ENCODE measurements at regions not wholly inside any gene's neighbourhood (a gene's known extent, or its start where the extent isn't known, plus 50 kb on each side); places are given as distances from the start of the nearest gene placed in this dataset.

DNA sequence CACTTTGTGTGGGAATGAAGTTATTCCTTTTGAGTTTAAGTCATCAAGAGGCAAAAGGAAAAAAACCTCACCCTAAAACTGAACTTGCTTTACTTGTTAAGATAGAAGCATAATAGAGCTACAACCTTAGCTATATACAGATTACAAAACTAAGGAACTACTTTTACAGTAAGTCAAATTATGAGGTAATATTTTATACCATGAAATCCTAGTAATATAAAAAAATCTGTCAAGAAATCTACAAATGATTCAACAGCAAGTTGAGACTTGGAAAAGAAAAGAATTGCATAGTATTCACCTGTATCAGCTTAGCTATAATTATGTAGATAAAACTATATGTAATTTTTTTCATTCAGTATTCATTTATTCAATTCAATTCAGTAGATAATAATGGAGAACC lies 335.3 kb downstream of the KLF5 start:
- TF ChIP-seq, protein P1, sequence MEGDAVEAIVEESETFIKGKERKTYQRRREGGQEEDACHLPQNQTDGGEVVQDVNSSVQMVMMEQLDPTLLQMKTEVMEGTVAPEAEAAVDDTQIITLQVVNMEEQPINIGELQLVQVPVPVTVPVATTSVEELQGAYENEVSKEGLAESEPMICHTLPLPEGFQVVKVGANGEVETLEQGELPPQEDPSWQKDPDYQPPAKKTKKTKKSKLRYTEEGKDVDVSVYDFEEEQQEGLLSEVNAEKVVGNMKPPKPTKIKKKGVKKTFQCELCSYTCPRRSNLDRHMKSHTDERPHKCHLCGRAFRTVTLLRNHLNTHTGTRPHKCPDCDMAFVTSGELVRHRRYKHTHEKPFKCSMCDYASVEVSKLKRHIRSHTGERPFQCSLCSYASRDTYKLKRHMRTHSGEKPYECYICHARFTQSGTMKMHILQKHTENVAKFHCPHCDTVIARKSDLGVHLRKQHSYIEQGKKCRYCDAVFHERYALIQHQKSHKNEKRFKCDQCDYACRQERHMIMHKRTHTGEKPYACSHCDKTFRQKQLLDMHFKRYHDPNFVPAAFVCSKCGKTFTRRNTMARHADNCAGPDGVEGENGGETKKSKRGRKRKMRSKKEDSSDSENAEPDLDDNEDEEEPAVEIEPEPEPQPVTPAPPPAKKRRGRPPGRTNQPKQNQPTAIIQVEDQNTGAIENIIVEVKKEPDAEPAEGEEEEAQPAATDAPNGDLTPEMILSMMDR (IDR thresholded peaks at IDR 0.05), result no peak
- no peaks in the 10 kb centered on the region for H3K36me3 Mint-ChIP-seq
- Histone ChIP-seq H3K79me2 (ENCODE audit: insufficient read depth, low read length) (no peaks in the 10 kb centered on the region), H3K4me3 (replicated peaks in 1 of 3; ENCODE audit: low read depth in 2 of 3, low read length in 3 of 3) (no peak overlapping the region), H3K27me3 (ENCODE audit: control insufficient read depth in 2 of 2, insufficient read depth in 2 of 2, low read length in 2 of 2) (no peaks in the 10 kb centered on the region), H2AFZ (ENCODE audit: insufficient read depth, low read depth, low read length, poor library complexity, severe bottlenecking) (no peak overlapping the region), H3K9ac (ENCODE audit: insufficient read depth, low read length, poor library complexity, severe bottlenecking) (no peak overlapping the region), H3K27ac (ENCODE audit: low read depth in 1 of 2, low read length in 2 of 2) (no peak overlapping the region), H4K20me1 (ENCODE audit: insufficient read depth, low read length) (no peaks in the 10 kb centered on the region), H3K9me3 (replicated peaks in 1 of 2; ENCODE audit: control insufficient read depth in 1 of 2, insufficient read depth in 1 of 2, low read length in 2 of 2) (peaks cover 0 to 3% of the 10 kb centered on the region in 2 donors), H3K4me2 (replicated peaks; ENCODE audit: extremely low read depth, low read length, poor library complexity, severe bottlenecking) (no peak overlapping the region), H3K4me1 (ENCODE audit: control insufficient read depth in 1 of 2, insufficient read depth in 2 of 2, low read length in 2 of 2) (no peaks in the 10 kb centered on the region), H3K36me3 (replicated peaks in 1 of 2; ENCODE audit: control insufficient read depth in 1 of 2, insufficient read depth in 2 of 2, low read length in 2 of 2) (no peaks in the 10 kb centered on the region)
- intact Hi-C loops (cut with micrococcal nuclease), result no loop called here
- no peaks in the 10 kb centered on the region for H3K4me1 Mint-ChIP-seq
- DNase-seq, result no peak
- H3K27ac Mint-ChIP-seq, result no peak overlapping the region
- peaks cover 0 to 14% (median 7%) of the 10 kb centered on the region in 7 donors for H3K9me3 Mint-ChIP-seq
- H3K27me3 Mint-ChIP-seq (ENCODE audit: low read depth in 3 of 3), result peaks cover 0 to 2% (median 0%) of the 10 kb centered on the region in 3 donors
- no peak overlapping the region for H3K4me3 Mint-ChIP-seq

DNA sequence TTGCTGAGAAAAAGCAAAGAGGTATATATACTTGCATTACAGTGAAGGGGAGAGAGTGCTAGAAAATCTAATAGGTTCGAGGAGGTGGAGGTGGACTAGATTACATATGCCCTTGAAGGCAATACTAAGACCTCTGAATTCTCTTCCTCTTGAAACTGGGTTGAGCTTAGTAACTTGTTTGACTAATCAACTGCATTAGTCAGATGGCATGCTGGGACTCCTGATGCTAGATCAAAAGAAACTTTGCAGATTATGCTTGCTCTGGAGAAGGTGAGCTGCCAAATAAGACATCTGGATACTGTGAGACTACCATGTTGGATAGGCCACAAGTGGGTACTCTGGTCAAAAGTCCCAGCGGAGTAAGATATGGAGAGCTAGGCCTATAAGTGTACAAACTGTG lies 331.3 kb downstream of the KLF5 start:
- H4K20me1 ChIP-seq (ENCODE audit: insufficient read depth, low read length), result no peaks in the 10 kb centered on the region
- no peaks in the 10 kb centered on the region for H3K4me1 Mint-ChIP-seq
- H3K4me3 Mint-ChIP-seq, result no peak overlapping the region
- H3K4me2 ChIP-seq (replicated peaks; ENCODE audit: extremely low read depth, low read length, poor library complexity, severe bottlenecking), result no peak overlapping the region
- H2AFZ ChIP-seq (ENCODE audit: insufficient read depth, low read depth, low read length, poor library complexity, severe bottlenecking), result no peak overlapping the region
- H3K9me3 ChIP-seq (replicated peaks in 1 of 2; ENCODE audit: control insufficient read depth in 1 of 2, insufficient read depth in 1 of 2, low read length in 2 of 2), result peaks cover 0 to 5% of the 10 kb centered on the region in 2 donors
- H3K79me2 ChIP-seq (ENCODE audit: insufficient read depth, low read length), result no peaks in the 10 kb centered on the region
- H3K27ac Mint-ChIP-seq, result no peak overlapping the region
- H3K9ac ChIP-seq (ENCODE audit: insufficient read depth, low read length, poor library complexity, severe bottlenecking), result no peak overlapping the region
- H3K36me3 Mint-ChIP-seq, result no peaks in the 10 kb centered on the region
- WGBS (ENCODE audit: insufficient coverage), result no CpG with 5 or more reads among the region's 2 CpGs
- peaks cover 4 to 18% (median 9%) of the 10 kb centered on the region in 7 donors for H3K9me3 Mint-ChIP-seq
- H3K27me3 Mint-ChIP-seq (ENCODE audit: low read depth in 3 of 3), result peaks cover 0 to 2% (median 0%) of the 10 kb centered on the region in 3 donors
- no peak overlapping the region for H3K27ac ChIP-seq (ENCODE audit: low read depth in 1 of 2, low read length in 2 of 2)
- no peak overlapping the region for H3K4me3 ChIP-seq (replicated peaks in 1 of 3; ENCODE audit: low read depth in 2 of 3, low read length in 3 of 3)
- intact Hi-C loops (cut with micrococcal nuclease), result no loop called here
- no peak for DNase-seq
- TF ChIP-seq, protein P1 (IDR thresholded peaks at IDR 0.05), result no peak
- no peaks in the 10 kb centered on the region for H3K27me3 ChIP-seq (ENCODE audit: control insufficient read depth in 2 of 2, insufficient read depth in 2 of 2, low read length in 2 of 2)
- H3K36me3 ChIP-seq (replicated peaks in 1 of 2; ENCODE audit: control insufficient read depth in 1 of 2, insufficient read depth in 2 of 2, low read length in 2 of 2), result no peaks in the 10 kb centered on the region
- H3K4me1 ChIP-seq (ENCODE audit: control insufficient read depth in 1 of 2, insufficient read depth in 2 of 2, low read length in 2 of 2), result no peaks in the 10 kb centered on the region

Measured in CD14-positive monocyte (primary cell).